ENCODE measurements at regions not wholly inside any gene's neighbourhood (a gene's known extent, or its start where the extent isn't known, plus 50 kb on each side); places are given as distances from the start of the nearest gene placed in this dataset.
"Not testable (repeated sequence)": the region's sequence is repeated elsewhere in the genome, so short reads cannot be mapped to it uniquely, and the experiment has no call there.

DNA sequence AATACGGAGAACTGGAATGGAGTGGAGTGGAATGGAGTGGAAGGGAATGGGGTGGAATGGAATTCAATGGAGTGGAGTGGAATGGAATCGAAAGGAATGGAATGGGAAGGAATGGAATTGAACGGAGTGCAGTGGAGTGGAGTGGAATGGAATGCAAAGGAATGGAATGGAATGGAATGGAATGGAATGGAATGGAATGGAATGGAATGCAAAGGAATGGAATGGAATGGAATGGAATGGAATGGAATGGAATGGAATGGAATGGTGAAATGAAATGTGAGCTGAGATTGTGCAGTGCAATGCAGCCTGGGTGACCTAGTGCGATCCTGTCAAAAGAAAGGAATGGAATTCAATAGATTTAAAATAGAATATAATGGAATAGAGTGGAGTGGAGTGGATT lies 357.3 kb upstream of the WSB1 start:
- H3K9ac ChIP-seq; H4K20me1 ChIP-seq (ENCODE audit: insufficient read depth); H3K27ac ChIP-seq; H3K79me2 ChIP-seq (ENCODE audit: insufficient read depth, low read depth); H3K4me2 ChIP-seq; H2AFZ ChIP-seq (ENCODE audit: low read depth); H3K4me3 ChIP-seq (IDR thresholded peaks at IDR 0.05; ENCODE audit: insufficient read depth, low read depth, low read length); H3K4me1 ChIP-seq (ENCODE audit: low read depth, poor library complexity, severe bottlenecking); H3K27me3 ChIP-seq (ENCODE audit: insufficient read depth, low read depth); H3K36me3 ChIP-seq (ENCODE audit: insufficient read depth): not testable (repeated sequence)

- H4K20me1 ChIP-seq (ENCODE audit: insufficient read depth); H3K36me3 ChIP-seq (ENCODE audit: insufficient read depth); H3K4me2 ChIP-seq; H3K4me3 ChIP-seq (IDR thresholded peaks at IDR 0.05; ENCODE audit: insufficient read depth, low read depth, low read length); H3K4me1 ChIP-seq (ENCODE audit: low read depth, poor library complexity, severe bottlenecking); H3K79me2 ChIP-seq (ENCODE audit: insufficient read depth, low read depth); H3K9ac ChIP-seq; H2AFZ ChIP-seq (ENCODE audit: low read depth); H3K27ac ChIP-seq; H3K27me3 ChIP-seq (ENCODE audit: insufficient read depth, low read depth): not testable (repeated sequence)
Observed at GRCh38 chr17:26937750-26938322, 356.1 kb upstream of the WSB1 start.

GRCh38 chr17:26939755-26940154 lies 354.2 kb upstream of the WSB1 start:
- not testable (repeated sequence) for H3K27me3 ChIP-seq (ENCODE audit: insufficient read depth, low read depth); H3K79me2 ChIP-seq (ENCODE audit: insufficient read depth, low read depth); H4K20me1 ChIP-seq (ENCODE audit: insufficient read depth); H3K27ac ChIP-seq; H3K36me3 ChIP-seq (ENCODE audit: insufficient read depth); H3K9ac ChIP-seq; H2AFZ ChIP-seq (ENCODE audit: low read depth); H3K4me3 ChIP-seq (IDR thresholded peaks at IDR 0.05; ENCODE audit: insufficient read depth, low read depth, low read length); H3K4me1 ChIP-seq (ENCODE audit: low read depth, poor library complexity, severe bottlenecking); H3K4me2 ChIP-seq

DNA sequence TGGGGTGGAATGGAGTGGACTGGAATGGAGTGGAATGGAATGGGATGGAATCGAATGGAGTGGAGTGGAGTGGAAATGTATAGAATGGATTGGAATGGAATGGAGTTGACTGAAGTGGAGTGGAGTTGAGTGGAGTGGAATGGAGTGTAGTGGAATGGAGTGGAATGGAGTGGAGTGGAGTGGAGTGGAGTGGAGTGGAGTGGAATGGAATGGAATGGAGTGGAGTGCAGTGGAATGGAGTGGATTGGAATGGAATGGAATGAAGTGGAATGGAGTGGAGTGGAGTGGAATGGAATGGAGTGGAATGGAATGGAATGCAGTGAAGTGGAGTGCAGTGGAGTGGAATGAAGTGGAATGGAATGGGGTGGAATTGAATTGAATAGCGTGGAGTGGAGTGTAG lies 353.3 kb upstream of the WSB1 start:
- not testable (repeated sequence) for H4K20me1 ChIP-seq (ENCODE audit: insufficient read depth); H3K4me3 ChIP-seq (IDR thresholded peaks at IDR 0.05; ENCODE audit: insufficient read depth, low read depth, low read length); H3K4me2 ChIP-seq; H3K27ac ChIP-seq; H3K79me2 ChIP-seq (ENCODE audit: insufficient read depth, low read depth); H2AFZ ChIP-seq (ENCODE audit: low read depth); H3K27me3 ChIP-seq (ENCODE audit: insufficient read depth, low read depth); H3K36me3 ChIP-seq (ENCODE audit: insufficient read depth); H3K9ac ChIP-seq; H3K4me1 ChIP-seq (ENCODE audit: low read depth, poor library complexity, severe bottlenecking)

GRCh38 chr17:26962255-26963162 lies 331.4 kb upstream of the WSB1 start:
- no peaks in the 10 kb centered on the region for H3K79me2 ChIP-seq (ENCODE audit: insufficient read depth, low read depth)
- H3K9ac ChIP-seq = no peak overlapping the region
- H2AFZ ChIP-seq (ENCODE audit: low read depth) = no peak overlapping the region
- no peaks in the 10 kb centered on the region for H4K20me1 ChIP-seq (ENCODE audit: insufficient read depth)
- TF ChIP-seq CTCF (conservative IDR thresholded peaks at IDR 0.05; ENCODE audit: low read depth, low read length) = no peak
- H3K27ac ChIP-seq = no peak overlapping the region
- no peaks in the 10 kb centered on the region for H3K27me3 ChIP-seq (ENCODE audit: insufficient read depth, low read depth)
- no peaks in the 10 kb centered on the region for H3K36me3 ChIP-seq (ENCODE audit: insufficient read depth)
- H3K4me3 ChIP-seq (IDR thresholded peaks at IDR 0.05; ENCODE audit: insufficient read depth, low read depth, low read length) = no peak overlapping the region
- no peaks in the 10 kb centered on the region for H3K4me1 ChIP-seq (ENCODE audit: low read depth, poor library complexity, severe bottlenecking)
- no peak overlapping the region for H3K4me2 ChIP-seq

- Histone ChIP-seq H2AFZ (ENCODE audit: low read depth) (no peak overlapping the region), H3K4me1 (ENCODE audit: low read depth, poor library complexity, severe bottlenecking) (no peaks in the 10 kb centered on the region), H4K20me1 (ENCODE audit: insufficient read depth) (no peaks in the 10 kb centered on the region), H3K4me2 (no peak overlapping the region), H3K79me2 (ENCODE audit: insufficient read depth, low read depth) (no peaks in the 10 kb centered on the region), H3K36me3 (ENCODE audit: insufficient read depth) (no peaks in the 10 kb centered on the region), H3K27ac (no peak overlapping the region), H3K9ac (no peak overlapping the region), H3K4me3 (IDR thresholded peaks at IDR 0.05; ENCODE audit: insufficient read depth, low read depth, low read length) (no peak overlapping the region), H3K27me3 (ENCODE audit: insufficient read depth, low read depth) (no peaks in the 10 kb centered on the region)
- no peak for TF ChIP-seq CTCF (conservative IDR thresholded peaks at IDR 0.05; ENCODE audit: low read depth, low read length)
Observed at GRCh38 chr17:26963163-26963503, 330.8 kb upstream of the WSB1 start.

DNA sequence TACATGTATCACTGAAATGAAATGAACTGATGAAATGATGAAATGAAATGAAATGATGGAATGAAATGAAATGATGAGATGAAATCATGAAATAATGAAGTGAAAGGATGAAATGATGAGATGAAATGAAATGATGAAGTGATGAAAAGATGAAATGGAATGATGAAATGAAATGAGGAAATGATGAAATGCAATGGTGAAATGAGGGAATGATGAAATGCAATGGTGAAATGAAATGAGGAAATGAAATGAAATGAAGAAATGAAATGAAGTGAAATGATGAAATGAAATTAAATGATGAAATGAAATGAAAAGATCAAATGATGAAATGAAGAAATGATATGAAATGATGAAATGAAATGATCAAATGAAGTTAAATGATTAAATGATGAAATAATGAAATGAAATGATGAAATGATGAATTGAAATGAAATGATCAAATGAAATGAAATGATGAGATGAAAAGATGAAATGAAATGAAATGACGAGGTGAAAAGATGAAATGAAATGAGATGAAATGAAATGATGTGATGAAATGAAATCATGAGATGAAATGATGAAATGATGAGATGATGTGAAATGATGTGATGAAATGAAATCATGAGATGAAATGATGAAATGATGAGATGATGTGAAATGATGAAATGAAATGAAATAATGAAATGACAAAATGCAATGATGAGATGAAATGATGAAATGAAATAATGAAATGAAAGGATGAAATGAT lies 327.9 kb upstream of the WSB1 start:
- not testable (repeated sequence) for H3K79me2 ChIP-seq (ENCODE audit: insufficient read depth, low read depth); H3K4me2 ChIP-seq; H3K27me3 ChIP-seq (ENCODE audit: insufficient read depth, low read depth); H3K4me1 ChIP-seq (ENCODE audit: low read depth, poor library complexity, severe bottlenecking); H4K20me1 ChIP-seq (ENCODE audit: insufficient read depth); H3K27ac ChIP-seq; H3K4me3 ChIP-seq (IDR thresholded peaks at IDR 0.05; ENCODE audit: insufficient read depth, low read depth, low read length); H3K36me3 ChIP-seq (ENCODE audit: insufficient read depth); H2AFZ ChIP-seq (ENCODE audit: low read depth); H3K9ac ChIP-seq

GRCh38 chr17:26966625-26967179 lies 327.2 kb upstream of the WSB1 start:
- not testable (repeated sequence) for H3K27me3 ChIP-seq (ENCODE audit: insufficient read depth, low read depth); H3K4me1 ChIP-seq (ENCODE audit: low read depth, poor library complexity, severe bottlenecking); H3K9ac ChIP-seq; H4K20me1 ChIP-seq (ENCODE audit: insufficient read depth); H3K4me2 ChIP-seq; H2AFZ ChIP-seq (ENCODE audit: low read depth); H3K27ac ChIP-seq; H3K4me3 ChIP-seq (IDR thresholded peaks at IDR 0.05; ENCODE audit: insufficient read depth, low read depth, low read length); H3K36me3 ChIP-seq (ENCODE audit: insufficient read depth); H3K79me2 ChIP-seq (ENCODE audit: insufficient read depth, low read depth)
